BE2C (cell line): ENCODE measurements at regions not wholly inside any gene's neighbourhood (a gene's known extent, or its start where the extent isn't known, plus 50 kb on each side); places are given as distances from the start of the nearest gene placed in this dataset.

Source experiments
- DNase-seq: peaks from one replicate; pipeline ENCODE4 v3.0.0-alpha.2; 2020
- H3K27me3 ChIP-seq: fragments of 250-450 bp; sonication (Bioruptor Pico); 2 replicates; pipeline ENCODE4 v1.5.1; 2020; ENCODE audit warnings: mild to moderate bottlenecking
- H3K36me3 ChIP-seq: fragments of 250-450 bp; sonication (Bioruptor Pico); 2 replicates; pipeline ENCODE4 v1.5.1; 2020; ENCODE audit warnings: mild to moderate bottlenecking
- H3K4me1 ChIP-seq: fragments of 250-450 bp; sonication (Bioruptor Pico); 2 replicates; pipeline ENCODE4 v1.5.1; 2020
- H3K4me3 ChIP-seq: 2 replicates; pipeline ENCODE4 v1.5.1; 2011; ENCODE audit warnings: low read depth, low read length
- H3K9me3 ChIP-seq: fragments of 250-450 bp; sonication (Bioruptor Pico); 2 replicates; pipeline ENCODE4 v1.5.1; 2020
- TF ChIP-seq, protein P1 (sequence below): IDR thresholded peaks from 2 replicates; pipeline ENCODE4 v1.5.1; 2012; ENCODE audit warnings: mild to moderate bottlenecking, low read depth, low read length

DNA sequence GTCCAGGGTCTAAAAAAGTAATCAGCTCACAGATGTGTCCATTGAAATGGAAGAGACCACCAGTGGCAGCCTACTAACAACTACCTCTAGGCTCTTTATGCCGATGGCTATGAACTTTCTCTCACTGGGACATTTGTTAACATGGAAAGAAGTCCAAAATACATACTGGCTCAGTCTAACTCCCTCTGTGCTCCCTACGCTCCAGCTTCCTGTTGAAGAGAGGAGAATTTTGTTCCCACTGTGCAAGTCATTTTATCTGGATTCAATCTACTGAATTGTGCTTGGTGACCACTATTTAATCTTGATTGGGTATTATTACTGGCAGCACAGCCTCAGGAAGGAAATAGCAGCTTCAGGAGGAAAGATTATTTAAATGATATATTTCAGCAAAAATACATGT, 128.8 kb upstream of the ARGLU1 start:
- Histone ChIP-seq H3K4me1 (no peaks in the 10 kb centered on the region), H3K27me3 (peaks cover 10% of the 10 kb centered on the region), H3K9me3 (no peaks in the 10 kb centered on the region), H3K36me3 (no peaks in the 10 kb centered on the region), H3K4me3 (no peak overlapping the region)
- TF ChIP-seq, protein P1, sequence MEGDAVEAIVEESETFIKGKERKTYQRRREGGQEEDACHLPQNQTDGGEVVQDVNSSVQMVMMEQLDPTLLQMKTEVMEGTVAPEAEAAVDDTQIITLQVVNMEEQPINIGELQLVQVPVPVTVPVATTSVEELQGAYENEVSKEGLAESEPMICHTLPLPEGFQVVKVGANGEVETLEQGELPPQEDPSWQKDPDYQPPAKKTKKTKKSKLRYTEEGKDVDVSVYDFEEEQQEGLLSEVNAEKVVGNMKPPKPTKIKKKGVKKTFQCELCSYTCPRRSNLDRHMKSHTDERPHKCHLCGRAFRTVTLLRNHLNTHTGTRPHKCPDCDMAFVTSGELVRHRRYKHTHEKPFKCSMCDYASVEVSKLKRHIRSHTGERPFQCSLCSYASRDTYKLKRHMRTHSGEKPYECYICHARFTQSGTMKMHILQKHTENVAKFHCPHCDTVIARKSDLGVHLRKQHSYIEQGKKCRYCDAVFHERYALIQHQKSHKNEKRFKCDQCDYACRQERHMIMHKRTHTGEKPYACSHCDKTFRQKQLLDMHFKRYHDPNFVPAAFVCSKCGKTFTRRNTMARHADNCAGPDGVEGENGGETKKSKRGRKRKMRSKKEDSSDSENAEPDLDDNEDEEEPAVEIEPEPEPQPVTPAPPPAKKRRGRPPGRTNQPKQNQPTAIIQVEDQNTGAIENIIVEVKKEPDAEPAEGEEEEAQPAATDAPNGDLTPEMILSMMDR = no peak
- DNase-seq = no peak

DNA sequence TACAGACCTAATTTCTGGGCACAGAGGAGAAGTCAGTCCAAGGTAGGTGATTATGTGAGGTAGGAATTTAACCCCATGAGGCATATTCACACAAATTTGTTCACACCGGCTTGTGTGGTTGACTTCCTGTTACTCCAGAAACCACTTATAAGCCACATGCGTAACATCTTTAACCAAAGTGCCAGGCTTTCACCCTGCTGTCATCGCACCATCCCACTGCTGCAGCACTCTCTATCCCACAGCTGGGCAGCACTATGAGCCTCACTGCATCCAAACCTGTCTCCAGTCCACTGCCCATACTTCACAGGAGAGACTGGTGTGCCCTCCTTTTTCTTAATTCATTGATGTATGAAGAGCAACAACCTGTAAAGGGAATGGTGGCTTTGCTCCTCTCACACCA, 128.2 kb upstream of the ARGLU1 start:
- TF ChIP-seq, protein P1 = no peak
- H3K27me3 ChIP-seq = peaks cover 10% of the 10 kb centered on the region

DNA sequence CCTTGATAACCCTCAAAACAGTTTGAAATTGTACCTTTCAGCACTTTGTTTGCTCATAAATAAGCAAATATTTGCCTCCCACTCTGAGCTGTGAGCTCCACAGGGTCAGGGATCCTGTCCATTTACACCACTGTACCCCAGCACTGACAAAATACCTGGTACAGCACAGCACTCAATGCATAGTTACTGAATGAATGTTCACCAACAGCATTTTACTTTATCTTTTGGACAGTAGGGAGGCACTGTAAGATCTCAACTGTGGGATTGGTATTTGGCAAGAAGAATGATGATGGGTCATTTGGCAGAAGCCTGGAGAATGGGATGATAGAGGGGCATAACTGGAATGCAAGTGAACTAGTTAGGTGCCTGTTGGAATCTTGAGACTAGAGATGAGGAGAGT, 127.2 kb upstream of the ARGLU1 start:
- H3K27me3 ChIP-seq = peaks cover 10% of the 10 kb centered on the region
- H3K4me1 ChIP-seq = no peaks in the 10 kb centered on the region
- no peaks in the 10 kb centered on the region for H3K9me3 ChIP-seq
- H3K4me3 ChIP-seq = no peak overlapping the region
- no peaks in the 10 kb centered on the region for H3K36me3 ChIP-seq
- DNase-seq = no peak
- TF ChIP-seq, protein P1 = no peak

More for the DNA sequence above, 128.2 kb upstream of the ARGLU1 start:
- Histone ChIP-seq H3K9me3 (no peaks in the 10 kb centered on the region), H3K4me3 (no peak overlapping the region), H3K36me3 (no peaks in the 10 kb centered on the region), H3K4me1 (no peaks in the 10 kb centered on the region)
- no peak for DNase-seq

DNA sequence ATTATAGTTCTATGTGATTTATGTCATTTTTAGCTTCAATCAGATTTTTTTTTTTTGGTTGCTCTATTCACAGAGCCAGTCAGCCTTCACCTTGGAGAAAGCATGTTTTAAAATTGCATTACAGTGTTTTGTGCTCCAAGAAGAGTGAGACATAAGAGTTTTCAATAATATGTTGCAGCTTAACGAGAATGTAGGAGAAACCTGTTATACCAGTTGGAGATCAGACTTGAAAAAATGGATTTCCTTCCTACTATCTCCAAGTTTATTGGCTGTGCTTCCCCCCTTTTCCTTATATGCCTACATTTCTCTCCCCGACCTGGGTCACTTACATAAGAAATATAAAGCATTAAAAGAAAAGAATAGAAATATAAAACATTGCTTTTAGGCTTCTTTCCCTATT, 123.9 kb upstream of the ARGLU1 start:
- no peak overlapping the region for H3K4me3 ChIP-seq
- DNase-seq = no peak
- TF ChIP-seq, protein P1 = no peak
- H3K36me3 ChIP-seq = no peaks in the 10 kb centered on the region
- H3K4me1 ChIP-seq = no peaks in the 10 kb centered on the region
- H3K9me3 ChIP-seq = no peaks in the 10 kb centered on the region
- H3K27me3 ChIP-seq = peaks cover 10% of the 10 kb centered on the region

DNA sequence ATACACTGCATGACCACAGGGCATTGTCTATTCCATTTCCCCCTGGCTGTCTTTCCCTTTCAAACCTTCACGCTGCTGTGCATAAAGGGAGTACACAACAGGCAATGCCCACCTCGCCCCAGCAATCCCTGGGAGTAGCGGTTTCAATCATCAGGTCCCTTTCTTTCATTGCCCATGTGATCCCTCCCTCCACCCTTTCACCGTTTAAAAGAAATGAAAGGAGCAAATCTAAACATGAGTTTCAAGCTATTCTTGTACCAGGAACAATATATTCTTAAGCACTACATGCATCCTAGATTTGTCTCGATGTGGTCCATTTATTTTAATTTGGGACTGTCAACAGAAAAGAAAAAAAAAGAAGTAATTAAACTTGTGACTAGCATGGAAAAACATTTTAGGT, 123.4 kb upstream of the ARGLU1 start:
- TF ChIP-seq, protein P1 = no peak
- DNase-seq = no peak
- peaks cover 10% of the 10 kb centered on the region for H3K27me3 ChIP-seq

DNA sequence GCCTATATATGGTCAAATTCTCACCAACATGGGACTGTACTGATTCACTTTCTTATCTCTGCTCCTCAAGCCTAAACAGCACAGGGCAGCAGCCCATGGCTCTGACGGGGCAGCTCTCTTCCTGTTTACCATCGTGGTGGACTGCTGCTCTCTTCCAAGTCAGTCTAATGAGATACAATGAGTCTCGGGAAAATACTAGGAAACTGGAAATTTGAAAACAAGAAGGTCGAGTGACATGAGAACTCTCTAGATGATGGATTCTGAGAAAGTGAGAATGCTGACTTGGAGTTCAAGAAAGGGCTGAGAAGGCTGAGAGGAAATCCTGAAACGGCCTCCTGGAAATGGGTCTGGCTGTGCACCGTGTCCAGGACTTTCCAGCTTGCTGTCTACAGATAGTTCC, 122.8 kb upstream of the ARGLU1 start:
- H3K4me1 ChIP-seq = no peaks in the 10 kb centered on the region
- peaks cover 16% of the 10 kb centered on the region for H3K27me3 ChIP-seq
- no peaks in the 10 kb centered on the region for H3K9me3 ChIP-seq
- TF ChIP-seq, protein P1 = no peak
- no peaks in the 10 kb centered on the region for H3K36me3 ChIP-seq
- no peak overlapping the region for H3K4me3 ChIP-seq
- DNase-seq = no peak

More for the DNA sequence above, 123.4 kb upstream of the ARGLU1 start:
- Histone ChIP-seq H3K9me3 (no peaks in the 10 kb centered on the region), H3K4me1 (no peaks in the 10 kb centered on the region), H3K4me3 (no peak overlapping the region), H3K36me3 (no peaks in the 10 kb centered on the region)
